ENCODE measurements at regions not wholly inside any gene's neighbourhood (a gene's known extent, or its start where the extent isn't known, plus 50 kb on each side); places are given as distances from the start of the nearest gene placed in this dataset.

- intact Hi-C loops (cut with DNase I): no loop called here
Observed at GRCh38 chr5:173798127-173798810, 89.9 kb upstream of the CPEB4 start.

GRCh38 chr5:173800340-173800739 is 87.8 kb upstream of the CPEB4 start:
- no peak for ATAC-seq
- Histone ChIP-seq H3K9me3 (no peaks in the 10 kb centered on the region), H3K36me3 (no peaks in the 10 kb centered on the region), H3K27ac (no peak overlapping the region), H3K27me3 (no peaks in the 10 kb centered on the region), H3K4me1 (peaks cover 0 to 9% of the 10 kb centered on the region in 2 donors), H3K4me3 (no peak overlapping the region)
- intact Hi-C loops (cut with DNase I): no loop called here
- TF ChIP-seq, protein P1, sequence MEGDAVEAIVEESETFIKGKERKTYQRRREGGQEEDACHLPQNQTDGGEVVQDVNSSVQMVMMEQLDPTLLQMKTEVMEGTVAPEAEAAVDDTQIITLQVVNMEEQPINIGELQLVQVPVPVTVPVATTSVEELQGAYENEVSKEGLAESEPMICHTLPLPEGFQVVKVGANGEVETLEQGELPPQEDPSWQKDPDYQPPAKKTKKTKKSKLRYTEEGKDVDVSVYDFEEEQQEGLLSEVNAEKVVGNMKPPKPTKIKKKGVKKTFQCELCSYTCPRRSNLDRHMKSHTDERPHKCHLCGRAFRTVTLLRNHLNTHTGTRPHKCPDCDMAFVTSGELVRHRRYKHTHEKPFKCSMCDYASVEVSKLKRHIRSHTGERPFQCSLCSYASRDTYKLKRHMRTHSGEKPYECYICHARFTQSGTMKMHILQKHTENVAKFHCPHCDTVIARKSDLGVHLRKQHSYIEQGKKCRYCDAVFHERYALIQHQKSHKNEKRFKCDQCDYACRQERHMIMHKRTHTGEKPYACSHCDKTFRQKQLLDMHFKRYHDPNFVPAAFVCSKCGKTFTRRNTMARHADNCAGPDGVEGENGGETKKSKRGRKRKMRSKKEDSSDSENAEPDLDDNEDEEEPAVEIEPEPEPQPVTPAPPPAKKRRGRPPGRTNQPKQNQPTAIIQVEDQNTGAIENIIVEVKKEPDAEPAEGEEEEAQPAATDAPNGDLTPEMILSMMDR (IDR thresholded peaks at IDR 0.05): no peak
- no peak for DNase-seq

More at GRCh38 chr5:173798127-173798810, 89.9 kb upstream of the CPEB4 start:
- no peaks in the 10 kb centered on the region for H3K36me3 ChIP-seq
- no peaks in the 10 kb centered on the region for H3K27me3 ChIP-seq
- H3K4me3 ChIP-seq: no peak overlapping the region
- H3K27ac ChIP-seq: no peak overlapping the region
- no peaks in the 10 kb centered on the region for H3K9me3 ChIP-seq
- peak; percentile 26 for ATAC-seq
- TF ChIP-seq, protein P1 (IDR thresholded peaks at IDR 0.05): no peak
- H3K4me1 ChIP-seq: peaks cover 0 to 18% of the 10 kb centered on the region in 2 donors
- DNase-seq: no peak

- H3K9me3 ChIP-seq: no peaks in the 10 kb centered on the region
- H3K27ac ChIP-seq: no peak overlapping the region
- H3K4me1 ChIP-seq: peaks cover 0 to 9% of the 10 kb centered on the region in 2 donors
- ATAC-seq: no peak
- intact Hi-C loops (cut with DNase I): no loop called here
- TF ChIP-seq, protein P1 (IDR thresholded peaks at IDR 0.05): no peak
- no peaks in the 10 kb centered on the region for H3K36me3 ChIP-seq
- no peak overlapping the region for H3K4me3 ChIP-seq
- H3K27me3 ChIP-seq: no peaks in the 10 kb centered on the region
- DNase-seq: no peak
Observed at GRCh38 chr5:173801006-173801405, 87.1 kb upstream of the CPEB4 start.

DNA sequence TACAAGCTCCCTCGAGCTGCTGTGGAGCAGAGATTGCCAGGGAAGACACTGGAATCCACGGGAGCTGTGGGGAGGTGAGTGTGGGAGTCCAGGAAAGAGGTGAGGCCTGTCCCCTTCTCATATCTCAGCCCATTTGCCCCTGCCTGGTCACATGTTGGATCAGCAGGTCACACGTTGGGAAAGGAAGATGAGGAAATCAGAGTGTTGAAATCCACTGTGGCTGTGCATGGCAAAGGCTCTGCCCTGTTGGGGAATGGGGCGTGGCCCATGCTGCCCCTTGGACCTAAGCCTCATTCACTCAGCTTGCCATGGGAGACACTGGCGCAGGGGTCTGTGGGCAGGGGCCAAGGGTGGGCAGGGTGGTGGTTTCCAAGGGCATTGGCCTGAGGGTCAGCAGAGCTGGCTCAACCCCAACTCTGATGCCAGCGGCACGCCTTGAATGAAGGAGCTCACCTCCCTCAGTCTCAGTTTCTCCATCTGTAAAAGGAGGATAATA is 85.4 kb upstream of the CPEB4 start:
- ATAC-seq (peak; percentile 74), DNase-seq (peak in 2 of 4 donors; percentile 79 to 91)
- no peaks in the 10 kb centered on the region for H3K27me3 ChIP-seq
- no peak overlapping the region for H3K4me3 ChIP-seq
- H3K27ac ChIP-seq: peak overlapping the region in 1 of 2 donors; percentile 41
- no peaks in the 10 kb centered on the region for H3K9me3 ChIP-seq
- H3K36me3 ChIP-seq: no peaks in the 10 kb centered on the region
- TF ChIP-seq, protein P1 (IDR thresholded peaks at IDR 0.05): no peak
- intact Hi-C loops (cut with DNase I): no loop called here
- H3K4me1 ChIP-seq: peaks cover 0 to 21% of the 10 kb centered on the region in 2 donors

DNA sequence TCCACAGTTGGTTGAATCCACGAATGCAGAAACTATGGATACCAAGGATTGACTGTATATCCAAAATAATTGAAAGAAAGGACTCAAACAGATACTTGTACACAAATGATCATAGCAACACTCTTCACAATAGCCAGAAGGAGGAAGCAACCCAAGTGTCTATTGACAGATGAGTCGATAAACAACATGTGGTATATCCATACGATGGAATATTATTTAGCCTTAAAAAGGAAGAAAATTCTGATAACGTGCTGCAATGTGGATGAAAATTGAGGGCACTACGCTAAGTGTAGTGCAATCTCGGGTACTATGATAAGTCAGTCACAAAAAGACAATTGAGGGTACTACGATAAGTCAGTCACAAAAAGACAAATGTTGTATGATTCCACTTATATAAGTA is 83.6 kb upstream of the CPEB4 start:
- no peak for ATAC-seq
- Histone ChIP-seq H3K36me3 (no peaks in the 10 kb centered on the region), H3K4me1 (peaks cover 0 to 39% of the 10 kb centered on the region in 2 donors), H3K27me3 (no peaks in the 10 kb centered on the region), H3K4me3 (no peak overlapping the region), H3K27ac (no peak overlapping the region), H3K9me3 (no peaks in the 10 kb centered on the region)
- TF ChIP-seq, protein P1 (IDR thresholded peaks at IDR 0.05): no peak
- no peak for DNase-seq
- intact Hi-C loops (cut with DNase I): no loop called here

Data from left lung (tissue), 4 donors.